GM21390 (cell line): ENCODE measurements at regions not wholly inside any gene's neighbourhood (a gene's known extent, or its start where the extent isn't known, plus 50 kb on each side); places are given as distances from the start of the nearest gene placed in this dataset.

Experiments used
- ATAC-seq: cut with Tn5 transposase; IDR thresholded peaks from one replicate; pipeline ENCODE4 v1.9.1; 2021; ENCODE audit not compliant: unreplicated experiment

DNA sequence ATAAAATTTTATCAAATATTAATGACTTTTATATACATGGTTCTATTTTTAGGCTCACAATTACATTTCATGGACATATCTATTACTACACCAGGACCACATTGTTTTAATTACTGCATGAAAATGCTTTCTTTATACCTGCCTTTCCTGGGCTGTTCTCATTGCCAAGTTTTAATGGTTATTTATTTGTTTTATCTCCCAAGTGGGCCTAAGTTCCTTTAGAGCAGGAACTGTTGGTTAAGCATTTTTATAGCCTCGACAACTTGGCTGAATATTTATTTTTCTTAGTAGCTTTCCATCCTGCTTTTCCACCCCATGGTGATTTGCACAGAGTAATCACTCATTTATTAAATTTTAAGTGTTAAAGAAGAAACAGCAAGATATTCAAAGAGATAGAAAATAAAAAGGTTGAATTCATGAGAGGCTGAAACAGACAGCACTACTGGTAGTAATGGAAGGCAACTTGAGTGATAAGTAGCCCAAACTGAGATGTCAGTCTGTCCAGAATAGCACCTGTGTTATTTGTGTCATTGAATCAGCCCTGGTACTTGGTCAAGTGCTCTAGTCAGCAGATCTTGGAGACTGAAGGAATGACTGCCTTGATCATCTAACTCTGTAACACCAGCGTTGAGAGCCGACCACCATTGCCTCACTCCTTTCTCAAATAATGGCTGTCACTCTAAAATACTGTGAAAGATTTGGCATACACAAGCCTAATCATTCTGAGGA is 119.1 kb upstream of the EGLN3 start:
- ATAC-seq: no peak

DNA sequence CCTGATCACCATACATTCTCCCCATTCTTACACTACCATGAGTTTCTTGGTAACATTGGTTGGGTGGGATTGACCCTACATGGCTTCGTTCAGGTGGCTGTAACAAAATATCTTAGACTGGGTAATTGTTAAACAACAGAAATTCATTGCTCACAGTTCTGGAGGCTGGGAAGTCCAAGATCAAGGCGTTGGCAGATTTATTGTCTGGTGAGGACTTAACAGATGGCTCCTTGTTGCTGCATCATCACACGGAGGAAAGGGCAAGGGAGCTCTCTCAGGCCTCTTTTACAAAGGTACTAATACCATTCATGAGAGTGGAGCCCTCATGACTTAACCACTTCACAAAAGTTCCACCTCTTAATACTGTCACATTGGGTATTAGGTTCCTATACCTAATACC is 116.7 kb upstream of the EGLN3 start:
- ATAC-seq: no peak

DNA sequence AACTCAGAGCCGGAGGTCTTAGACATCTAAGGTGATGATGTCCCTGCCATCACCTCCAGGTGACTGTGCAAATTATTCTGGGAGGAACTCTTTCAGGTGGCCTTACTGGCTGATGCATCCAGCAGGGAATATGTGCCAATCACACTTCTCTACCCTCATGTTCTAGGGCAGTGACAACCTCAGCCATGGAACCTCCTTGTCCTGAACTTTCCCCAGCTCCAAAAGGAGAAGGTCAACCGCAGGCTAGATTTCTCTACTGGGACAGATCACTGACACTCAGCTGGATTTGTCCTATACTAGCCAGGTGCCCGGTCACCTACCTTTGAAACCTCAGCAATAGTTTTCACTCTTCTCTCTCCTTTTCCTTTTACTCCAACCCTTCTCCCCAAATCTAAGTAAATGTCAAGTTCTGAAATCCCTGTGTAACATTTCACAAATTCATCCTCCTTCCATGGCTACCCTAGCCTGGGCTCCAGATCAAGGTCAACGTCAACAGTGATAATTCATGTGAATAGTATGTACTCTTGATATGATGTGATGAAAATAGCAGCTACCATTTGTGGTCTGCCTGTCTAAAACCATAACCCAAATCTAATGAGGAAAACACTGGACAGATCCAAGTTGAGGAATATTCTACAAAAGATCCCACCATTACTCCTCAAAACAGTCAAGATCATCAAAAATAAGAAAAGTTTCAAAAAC is 115.0 kb upstream of the EGLN3 start:
- ATAC-seq: no peak

- ATAC-seq: no peak
Measured at GRCh38 chr14:34065236-34065635, 114.4 kb upstream of the EGLN3 start.

DNA sequence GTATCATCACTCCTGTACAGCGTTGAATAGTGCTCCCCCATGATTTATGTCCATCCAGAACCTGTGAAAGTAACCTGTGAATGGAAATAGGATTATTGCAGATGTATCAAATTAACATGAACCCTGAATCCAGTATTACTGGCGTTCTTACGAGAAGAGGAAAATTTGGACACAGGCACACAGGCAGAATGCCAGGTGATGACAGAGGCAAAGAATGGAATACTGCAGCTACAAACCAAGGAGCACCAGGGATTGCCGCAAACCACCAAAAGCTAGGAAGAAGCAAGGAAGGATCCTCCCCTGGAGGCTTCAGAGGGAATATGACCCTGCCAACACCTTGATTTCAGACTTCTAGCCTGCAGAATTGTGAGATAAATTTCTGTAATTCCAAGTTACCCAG is 113.5 kb upstream of the EGLN3 start:
- ATAC-seq: no peak

DNA sequence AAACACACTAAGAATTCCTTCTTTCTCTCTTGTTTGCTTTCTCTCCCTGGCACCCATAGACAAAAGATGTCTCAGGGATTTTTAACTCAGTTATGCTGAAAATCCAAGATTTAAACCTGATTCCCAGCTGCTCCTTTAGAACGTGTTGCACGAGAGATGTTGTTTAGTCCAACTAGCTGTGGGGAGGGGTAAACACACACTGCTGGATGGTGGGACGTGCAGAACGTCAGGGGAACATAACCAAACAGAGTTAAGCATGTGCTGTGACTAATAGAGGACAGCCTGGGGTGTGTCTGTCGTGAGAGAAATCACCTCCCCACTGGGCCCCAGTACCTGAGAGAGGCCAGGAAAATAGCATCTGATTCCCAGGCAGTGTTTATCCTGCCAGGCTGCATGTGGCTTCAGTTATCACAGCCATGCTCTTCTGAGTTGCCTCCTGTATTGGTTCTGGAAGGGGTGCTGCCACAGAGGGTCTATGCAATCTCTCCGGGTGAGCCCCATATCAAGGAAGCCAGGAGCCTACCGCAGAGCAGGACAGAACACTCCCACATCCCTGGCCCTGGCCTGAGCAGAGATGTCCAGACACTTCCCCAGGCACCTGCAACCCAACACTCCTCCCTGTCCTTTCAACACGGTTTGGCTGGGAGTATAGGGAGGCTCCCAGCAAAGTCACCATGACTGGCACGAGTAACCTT is 112.7 kb upstream of the EGLN3 start:
- no peak for ATAC-seq

DNA sequence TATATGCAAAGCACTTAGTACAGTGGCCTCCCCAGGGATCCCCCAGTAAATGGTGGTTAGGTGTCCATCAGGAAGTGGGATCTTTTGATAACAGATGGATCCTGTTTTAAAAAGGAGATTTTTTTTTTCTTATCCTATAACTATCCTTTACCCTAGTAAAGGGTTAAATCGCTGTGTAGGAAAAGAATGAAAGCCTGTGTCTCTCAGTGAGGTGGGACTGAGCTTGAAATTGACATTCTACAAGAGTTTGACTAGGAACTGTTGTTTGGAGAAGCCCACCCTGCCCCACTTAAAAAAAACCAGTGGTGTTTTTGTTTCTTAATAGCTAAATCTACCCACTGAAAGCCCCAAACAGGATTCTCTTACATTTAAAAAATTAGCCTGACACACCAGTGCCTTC is 112.2 kb upstream of the EGLN3 start:
- no peak for ATAC-seq

DNA sequence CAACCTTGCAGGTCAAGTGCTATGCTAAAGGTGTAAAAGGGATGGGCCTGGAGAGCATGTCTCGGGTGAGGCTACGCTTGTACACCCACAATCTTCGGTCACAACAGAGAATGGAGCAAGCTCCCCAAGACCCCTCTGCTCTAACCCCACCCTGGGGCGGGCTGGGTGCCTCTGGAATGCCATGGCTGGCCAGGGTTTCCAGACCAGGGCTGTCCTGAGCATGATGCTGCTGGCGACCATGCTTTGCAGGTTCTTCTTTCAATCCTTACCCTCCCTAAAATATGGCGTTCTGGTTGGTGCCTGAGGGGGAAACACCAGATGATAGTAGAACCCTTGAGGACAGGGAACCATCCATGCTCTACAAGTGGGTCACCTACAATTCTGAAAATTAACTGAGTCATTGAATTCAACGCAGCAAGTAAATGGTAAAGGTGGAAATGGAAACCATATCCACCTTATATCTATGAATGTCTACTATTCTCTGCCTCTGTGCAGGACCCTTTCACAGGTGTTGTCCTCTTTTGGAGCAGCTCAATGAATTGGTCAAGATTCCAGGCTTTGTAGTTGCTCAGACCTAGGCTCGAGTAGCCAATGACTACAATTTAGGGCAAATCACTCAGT is 111.6 kb upstream of the EGLN3 start:
- no peak for ATAC-seq

DNA sequence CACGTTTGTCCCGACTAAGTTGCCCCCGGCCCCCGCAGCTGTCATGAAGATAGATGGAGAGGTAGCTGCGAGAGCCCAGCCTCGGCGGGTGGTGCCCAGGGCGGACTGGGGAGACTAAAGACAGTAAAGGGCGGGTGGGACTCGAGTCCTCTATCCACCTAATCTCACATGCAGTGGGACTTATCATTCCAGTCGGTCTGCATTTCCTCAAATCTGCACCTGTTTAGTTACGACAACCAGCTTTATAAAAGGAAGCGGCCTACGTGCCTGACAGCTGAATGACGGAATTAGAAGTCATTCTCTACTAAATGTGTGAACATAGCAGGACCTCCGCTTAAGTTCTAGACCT is 109.8 kb upstream of the EGLN3 start:
- peak; percentile 15 for ATAC-seq

GRCh38 chr14:34059925-34060650 is 109.2 kb upstream of the EGLN3 start:
- ATAC-seq: peak; percentile 85

DNA sequence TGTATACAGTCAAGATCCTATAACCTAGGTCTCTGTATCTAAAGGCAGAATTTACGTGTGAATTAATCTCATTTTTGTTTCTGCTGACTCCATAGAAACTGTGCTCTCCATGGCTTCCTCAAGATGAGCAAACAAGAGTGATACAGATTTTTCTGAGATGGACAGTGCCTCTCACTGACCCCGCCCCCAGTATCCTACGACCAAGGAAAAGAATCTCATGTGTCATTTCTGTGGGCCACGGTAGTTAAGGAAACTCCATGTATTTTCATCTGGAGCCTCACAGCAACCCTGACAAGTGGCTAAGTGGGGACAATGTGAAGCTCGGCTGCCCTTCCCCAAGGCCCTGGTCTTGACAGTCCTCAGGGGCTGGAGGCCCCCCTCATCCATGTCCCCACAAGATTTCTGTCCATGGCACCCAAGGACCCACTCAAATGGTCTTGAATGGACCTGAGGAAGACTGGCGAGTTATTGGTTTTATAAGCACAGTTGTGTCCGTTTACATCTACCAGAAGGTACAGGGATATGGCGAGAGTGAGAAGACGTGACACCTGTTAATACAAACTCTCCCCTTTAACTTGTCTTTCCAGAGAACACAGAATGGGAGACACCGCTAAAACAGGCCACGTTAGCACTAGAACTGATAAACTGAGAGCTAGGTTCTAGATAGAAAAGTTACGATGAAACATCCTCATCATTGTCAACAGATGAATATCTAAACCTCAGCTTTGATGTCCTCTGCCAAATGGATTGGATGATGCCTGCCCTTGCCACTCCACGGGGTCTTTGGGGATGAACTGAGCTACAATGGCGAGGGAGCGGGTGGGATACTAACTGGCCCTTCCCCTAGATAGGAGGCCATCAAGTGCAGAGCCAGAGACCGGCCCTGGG is 108.4 kb upstream of the EGLN3 start:
- ATAC-seq: no peak

DNA sequence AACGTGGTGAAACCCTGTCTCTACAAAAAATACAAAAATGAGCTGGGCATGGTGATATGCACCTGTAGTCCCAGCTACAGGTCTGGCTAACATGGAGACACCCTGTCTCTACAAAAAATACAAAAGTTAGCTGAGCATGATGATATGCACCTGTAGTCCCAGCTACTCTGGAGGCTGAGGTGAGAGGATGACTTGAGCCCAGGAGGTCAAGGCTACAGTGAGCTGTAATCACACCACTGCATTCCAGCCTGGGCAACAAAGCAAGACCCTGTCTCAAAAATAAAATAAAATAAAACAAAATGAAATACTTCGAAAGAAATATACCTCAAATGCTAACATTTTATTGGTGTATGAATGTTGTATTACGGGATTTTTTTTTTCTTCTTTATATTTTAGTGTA is 107.6 kb upstream of the EGLN3 start:
- ATAC-seq: no peak

DNA sequence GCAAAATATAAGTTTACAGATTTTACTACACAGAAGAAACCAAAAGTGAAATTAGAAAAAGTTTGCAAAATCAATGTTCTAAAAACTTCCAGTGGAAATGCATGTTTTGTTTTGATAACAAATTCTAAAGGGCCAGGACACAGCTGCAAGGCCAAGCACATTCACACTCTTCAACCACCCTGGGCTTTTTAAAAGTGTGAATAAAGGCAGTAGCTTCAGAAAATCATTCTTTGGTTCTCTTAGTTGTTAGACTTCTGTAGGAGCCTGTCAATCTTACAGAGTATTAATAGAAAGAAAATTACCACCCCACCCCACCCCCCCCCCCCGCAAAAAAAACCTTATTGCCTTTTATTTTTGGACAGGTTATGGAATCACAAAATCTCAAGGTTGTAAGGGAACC is 105.2 kb upstream of the EGLN3 start:
- no peak for ATAC-seq

DNA sequence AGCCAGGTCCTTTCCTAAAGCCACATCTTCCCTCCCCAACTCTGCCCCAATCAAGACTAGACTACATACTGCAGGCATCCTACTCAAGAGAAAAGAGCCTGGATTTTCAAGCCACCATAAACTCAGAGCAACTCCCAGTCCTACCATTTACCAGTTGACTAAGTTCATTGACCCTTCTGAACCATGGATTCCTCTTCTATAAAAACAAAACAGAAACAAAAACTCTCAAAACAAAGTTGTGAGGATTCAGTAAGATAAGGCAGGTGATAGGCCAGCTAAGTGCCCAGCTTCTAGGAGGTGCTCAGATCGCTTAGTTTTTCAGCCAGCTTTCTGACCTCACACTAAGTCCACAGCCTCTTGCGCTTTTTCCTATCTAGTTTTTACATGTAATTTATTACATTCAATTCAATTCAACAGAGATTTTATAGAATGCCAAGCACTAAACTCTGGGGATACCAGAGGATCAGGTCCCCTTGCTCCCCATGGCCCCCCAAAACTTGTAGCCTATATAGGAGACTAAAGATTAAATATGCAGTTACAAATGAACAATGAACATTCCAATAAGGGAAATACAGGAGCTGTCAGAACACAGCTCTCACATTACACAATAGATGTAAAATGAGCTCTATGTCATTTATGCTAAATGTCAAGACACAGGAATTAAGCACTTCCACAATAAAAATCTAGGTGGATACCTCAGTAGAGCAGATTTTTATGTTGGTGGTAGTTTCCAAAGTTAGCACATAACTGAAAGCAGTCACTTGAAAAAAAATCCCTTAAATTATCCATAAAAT is 104.5 kb upstream of the EGLN3 start:
- ATAC-seq: no peak

DNA sequence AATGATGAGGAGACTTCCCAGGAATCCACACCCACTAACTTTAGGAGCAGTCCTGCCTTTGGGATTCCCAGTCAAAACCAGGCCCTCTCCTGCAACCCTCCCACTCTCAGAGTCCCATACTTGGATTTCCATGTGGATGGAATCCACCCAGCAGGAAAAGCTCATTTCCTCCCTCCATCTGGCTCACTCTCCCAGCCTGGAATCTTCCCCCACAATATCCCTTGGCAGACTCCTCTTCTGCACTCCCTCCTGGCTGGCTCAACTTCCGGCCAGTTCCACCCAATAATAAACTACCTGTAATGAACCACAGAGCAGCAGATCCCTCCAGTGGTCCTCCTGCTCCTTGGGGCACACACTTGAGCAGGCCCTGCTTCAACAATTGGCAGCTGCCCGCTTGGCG is 102.8 kb upstream of the EGLN3 start:
- ATAC-seq: no peak

GRCh38 chr14:34052658-34053014 is 101.8 kb upstream of the EGLN3 start:
- ATAC-seq: no peak

GRCh38 chr14:34051966-34052657 is 101.2 kb upstream of the EGLN3 start:
- ATAC-seq: no peak

DNA sequence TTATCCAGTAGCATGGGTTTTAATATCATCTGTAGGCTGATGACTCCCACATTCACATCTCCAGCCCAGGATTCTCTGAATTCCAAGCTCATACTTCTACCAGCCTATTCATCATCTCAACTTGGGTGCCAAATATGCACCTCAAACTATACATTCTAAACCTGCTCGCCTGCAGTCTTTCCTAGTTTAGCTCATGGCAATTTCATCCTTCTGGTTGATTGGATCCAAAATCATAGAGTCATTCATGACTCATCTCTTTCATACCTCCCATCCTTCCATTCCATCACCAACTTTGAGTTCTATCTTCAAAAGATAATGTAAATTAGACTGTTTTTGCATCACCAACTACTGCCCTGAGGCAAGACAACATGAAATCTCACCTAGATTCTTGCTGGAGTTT is 99.7 kb upstream of the EGLN3 start:
- ATAC-seq: no peak

DNA sequence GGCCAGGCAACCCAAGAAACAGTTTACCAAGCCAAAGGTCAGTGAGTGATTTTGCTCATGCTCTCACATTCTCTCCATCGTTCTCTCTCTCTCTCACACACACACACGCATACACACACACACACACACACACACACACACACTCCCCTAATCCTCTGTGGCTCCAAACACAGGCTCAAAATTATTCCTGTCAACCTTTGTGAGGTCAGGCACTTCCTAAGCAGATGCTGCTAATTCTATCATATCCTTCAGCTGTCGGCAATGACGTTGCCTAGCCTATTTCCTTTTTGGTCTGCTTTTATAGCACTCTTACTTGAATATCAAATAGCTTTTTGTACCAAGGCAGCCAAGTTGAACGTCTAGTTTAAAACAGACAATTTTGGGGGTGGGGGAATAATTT is 98.9 kb upstream of the EGLN3 start:
- no peak for ATAC-seq
